ENCODE measurements at regions not wholly inside any gene's neighbourhood (a gene's known extent, or its start where the extent isn't known, plus 50 kb on each side); places are given as distances from the start of the nearest gene placed in this dataset.

DNA sequence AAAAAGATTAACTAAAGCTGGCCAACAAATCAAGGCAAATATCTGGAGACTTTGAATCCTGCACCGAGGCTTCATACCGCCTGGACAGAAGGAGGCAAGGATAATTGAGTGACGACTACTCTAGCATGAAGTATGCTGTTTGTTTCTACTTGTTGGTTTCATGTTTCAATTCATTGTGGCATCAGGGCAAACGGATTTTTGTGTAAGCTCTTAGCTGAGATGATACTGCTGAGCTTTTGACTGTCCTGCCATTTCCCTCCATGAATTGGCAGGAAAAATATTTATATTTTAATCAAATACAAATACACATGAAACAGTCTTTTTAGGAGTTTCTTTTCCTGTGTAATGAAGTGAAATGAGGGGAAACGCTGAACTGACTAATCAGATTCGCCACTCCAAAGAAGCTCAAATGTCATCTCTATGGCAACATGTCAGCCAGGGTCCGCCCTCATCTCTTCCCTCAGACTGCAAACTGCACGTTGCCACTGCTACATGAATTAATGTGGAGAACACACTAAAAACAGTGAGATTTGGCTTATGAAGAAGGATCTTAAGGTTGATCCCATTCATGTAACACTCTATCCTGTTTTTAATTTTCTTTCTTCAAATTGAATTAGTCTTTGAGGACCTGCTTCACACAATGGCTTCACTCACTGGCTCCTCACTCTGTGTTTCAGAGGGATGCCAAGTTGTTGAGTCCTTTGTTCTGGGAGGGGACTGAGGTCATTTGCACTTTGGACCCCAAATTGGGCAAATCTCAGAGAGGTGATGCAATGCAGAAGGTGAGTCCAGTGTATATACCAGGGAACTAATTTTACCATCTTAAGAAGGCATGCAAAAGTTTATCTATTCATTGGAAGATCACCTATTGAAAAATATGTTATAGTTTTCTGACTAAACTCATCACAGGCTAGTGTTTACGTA is 149.6 kb upstream of the MID1 start:
- SMC1A ChIA-PET (ENCODE audit: uncharacterized antibody, unreplicated experiment) = interaction anchor here (0.6 to 1.5 kb wide), 9 partner anchors 10 to 580 kb away, joined by 3 to 9 read pairs (median 3); no protein-coding TSS in a partner anchor
- WGBS (ENCODE audit: insufficient coverage, insufficient replicate concordance, low lambda C conversion rate, missing lambda C conversion rate) = 41% methylated on average over 9 of the region's 9 CpGs
- Histone ChIP-seq H3K36me3 (ENCODE audit: control insufficient read depth in 2 of 2, insufficient read depth in 2 of 2, low read length in 1 of 2) (no peaks in the 10 kb centered on the region), H3K9ac (ENCODE audit: control insufficient read depth, insufficient read depth, low read length) (no peak overlapping the region), H3K4me1 (ENCODE audit: control insufficient read depth, insufficient read depth, low read length) (no peaks in the 10 kb centered on the region), H3K4me3 (no peak overlapping the region), H3K27me3 (replicated peaks in 1 of 2; ENCODE audit: control insufficient read depth in 2 of 2, insufficient read depth in 2 of 2, low read length in 1 of 2) (no peaks in the 10 kb centered on the region), H3K27ac (ENCODE audit: control insufficient read depth, insufficient read depth) (no peak overlapping the region), H4K20me1 (ENCODE audit: control insufficient read depth, insufficient read depth) (no peaks in the 10 kb centered on the region), H2AFZ (ENCODE audit: control insufficient read depth, low read depth, low read length) (no peak overlapping the region), H3K4me2 (ENCODE audit: control insufficient read depth, insufficient read depth) (no peak overlapping the region), H3K9me3 (replicated peaks; ENCODE audit: control insufficient read depth, insufficient read depth, low read length) (no peaks in the 10 kb centered on the region), H3K79me2 (ENCODE audit: control insufficient read depth, insufficient read depth, low read length) (no peaks in the 10 kb centered on the region)
- no peak for DNase-seq (ENCODE audit: low read depth, low spot score)
- intact Hi-C loops (cut with micrococcal nuclease; ENCODE audit: unreplicated experiment) = loop anchor here (2.0 kb wide), 1 partner anchor 581 kb away; no protein-coding TSS in a partner anchor
- no peak for FAIRE-seq
- TF ChIP-seq, protein P1, sequence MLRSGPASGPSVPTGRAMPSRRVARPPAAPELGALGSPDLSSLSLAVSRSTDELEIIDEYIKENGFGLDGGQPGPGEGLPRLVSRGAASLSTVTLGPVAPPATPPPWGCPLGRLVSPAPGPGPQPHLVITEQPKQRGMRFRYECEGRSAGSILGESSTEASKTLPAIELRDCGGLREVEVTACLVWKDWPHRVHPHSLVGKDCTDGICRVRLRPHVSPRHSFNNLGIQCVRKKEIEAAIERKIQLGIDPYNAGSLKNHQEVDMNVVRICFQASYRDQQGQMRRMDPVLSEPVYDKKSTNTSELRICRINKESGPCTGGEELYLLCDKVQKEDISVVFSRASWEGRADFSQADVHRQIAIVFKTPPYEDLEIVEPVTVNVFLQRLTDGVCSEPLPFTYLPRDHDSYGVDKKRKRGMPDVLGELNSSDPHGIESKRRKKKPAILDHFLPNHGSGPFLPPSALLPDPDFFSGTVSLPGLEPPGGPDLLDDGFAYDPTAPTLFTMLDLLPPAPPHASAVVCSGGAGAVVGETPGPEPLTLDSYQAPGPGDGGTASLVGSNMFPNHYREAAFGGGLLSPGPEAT (IDR thresholded peaks at IDR 0.05; ENCODE audit: low read depth) = no peak
- no peak for TF ChIP-seq FOS (IDR thresholded peaks at IDR 0.05; ENCODE audit: borderline replicate concordance, extremely low read depth, insufficient read length)
- TF ChIP-seq ZBED1 (IDR thresholded peaks at IDR 0.05; ENCODE audit: borderline replicate concordance) = no peak
- no peak for TF ChIP-seq ZNF217 (IDR thresholded peaks at IDR 0.05)
- no peak for TF ChIP-seq CHD2 (IDR thresholded peaks at IDR 0.05; ENCODE audit: borderline replicate concordance, low read depth, low read length)
- TF ChIP-seq, protein P2, sequence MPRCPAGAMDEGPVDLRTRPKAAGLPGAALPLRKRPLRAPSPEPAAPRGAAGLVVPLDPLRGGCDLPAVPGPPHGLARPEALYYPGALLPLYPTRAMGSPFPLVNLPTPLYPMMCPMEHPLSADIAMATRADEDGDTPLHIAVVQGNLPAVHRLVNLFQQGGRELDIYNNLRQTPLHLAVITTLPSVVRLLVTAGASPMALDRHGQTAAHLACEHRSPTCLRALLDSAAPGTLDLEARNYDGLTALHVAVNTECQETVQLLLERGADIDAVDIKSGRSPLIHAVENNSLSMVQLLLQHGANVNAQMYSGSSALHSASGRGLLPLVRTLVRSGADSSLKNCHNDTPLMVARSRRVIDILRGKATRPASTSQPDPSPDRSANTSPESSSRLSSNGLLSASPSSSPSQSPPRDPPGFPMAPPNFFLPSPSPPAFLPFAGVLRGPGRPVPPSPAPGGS (IDR thresholded peaks at IDR 0.05; ENCODE audit: borderline replicate concordance, insufficient read depth, low read depth, low read length, poor library complexity, severe bottlenecking) = no peak
- no peak for TF ChIP-seq KDM1A (IDR thresholded peaks at IDR 0.05; ENCODE audit: borderline replicate concordance)
- no peak for TF ChIP-seq CBX5 (IDR thresholded peaks at IDR 0.05; ENCODE audit: low read depth)
- TF ChIP-seq, protein P3, sequence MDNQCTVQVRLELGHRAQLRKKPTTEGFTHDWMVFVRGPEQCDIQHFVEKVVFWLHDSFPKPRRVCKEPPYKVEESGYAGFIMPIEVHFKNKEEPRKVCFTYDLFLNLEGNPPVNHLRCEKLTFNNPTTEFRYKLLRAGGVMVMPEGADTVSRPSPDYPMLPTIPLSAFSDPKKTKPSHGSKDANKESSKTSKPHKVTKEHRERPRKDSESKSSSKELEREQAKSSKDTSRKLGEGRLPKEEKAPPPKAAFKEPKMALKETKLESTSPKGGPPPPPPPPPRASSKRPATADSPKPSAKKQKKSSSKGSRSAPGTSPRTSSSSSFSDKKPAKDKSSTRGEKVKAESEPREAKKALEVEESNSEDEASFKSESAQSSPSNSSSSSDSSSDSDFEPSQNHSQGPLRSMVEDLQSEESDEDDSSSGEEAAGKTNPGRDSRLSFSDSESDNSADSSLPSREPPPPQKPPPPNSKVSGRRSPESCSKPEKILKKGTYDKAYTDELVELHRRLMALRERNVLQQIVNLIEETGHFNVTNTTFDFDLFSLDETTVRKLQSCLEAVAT (IDR thresholded peaks at IDR 0.05) = no peak
- TF ChIP-seq ZNF24 (IDR thresholded peaks at IDR 0.05) = no peak
- TF ChIP-seq GABPA (IDR thresholded peaks at IDR 0.05; ENCODE audit: low read depth) = no peak
- no peak for TF ChIP-seq HDAC2 (IDR thresholded peaks at IDR 0.05)
- TF ChIP-seq PAX8 (IDR thresholded peaks at IDR 0.05) = no peak
- TF ChIP-seq MTA2 (IDR thresholded peaks at IDR 0.05; ENCODE audit: low read depth) = no peak
- RAD21 ChIA-PET (ENCODE audit: unreplicated experiment) = interaction anchor here (2.5 kb wide), 1 partner anchor 580 kb away, joined by 15 read pairs; no protein-coding TSS in a partner anchor
- POLR2A ChIA-PET = no interaction called here
- CTCF ChIA-PET = interaction anchor here (0.5 to 2.7 kb wide), 22 partner anchors 8 to 580 kb away, joined by 3 to 24 read pairs (median 3); no protein-coding TSS in a partner anchor
- BruUV-seq (replicated peaks) = no TSS peak
- no peak for ATAC-seq
- in situ Hi-C loops (cut with MboI) = no loop called here
